GM06990 (cell line): ENCODE measurements at regions not wholly inside any gene's neighbourhood (a gene's known extent, or its start where the extent isn't known, plus 50 kb on each side); places are given as distances from the start of the nearest gene placed in this dataset.
"Not testable (repeated sequence)": the region's sequence is repeated elsewhere in the genome, so short reads cannot be mapped to it uniquely, and the experiment has no call there.

Experiments used
- DNase-seq: peaks from one replicate; pipeline ENCODE4 v3.0.0-alpha.2; 2011; ENCODE audit not compliant: insufficient read length; ENCODE audit errors: extremely low read depth
- H3K27me3 ChIP-seq: replicated peaks from 2 replicates; pipeline ENCODE4 v1.6.0; 2011; ENCODE audit warnings: low read length; ENCODE audit not compliant: control insufficient read depth, insufficient read depth
- H3K36me3 ChIP-seq: 2 replicates; pipeline ENCODE4 v1.5.1; 2011; ENCODE audit warnings: low read length; ENCODE audit not compliant: control insufficient read depth, insufficient read depth
- H3K4me3 ChIP-seq: replicated peaks from 2 replicates; pipeline ENCODE4 v1.5.1; 2011; ENCODE audit warnings: low read depth, mild to moderate bottlenecking, control low read depth, low read length
- TF ChIP-seq, protein P1 (sequence below): IDR thresholded peaks from 2 replicates; pipeline ENCODE4 v1.5.1; 2011; ENCODE audit warnings: low read length, control low read depth, mild to moderate bottlenecking, inconsistent platforms; ENCODE audit not compliant: insufficient read depth, poor library complexity, severe bottlenecking

DNA sequence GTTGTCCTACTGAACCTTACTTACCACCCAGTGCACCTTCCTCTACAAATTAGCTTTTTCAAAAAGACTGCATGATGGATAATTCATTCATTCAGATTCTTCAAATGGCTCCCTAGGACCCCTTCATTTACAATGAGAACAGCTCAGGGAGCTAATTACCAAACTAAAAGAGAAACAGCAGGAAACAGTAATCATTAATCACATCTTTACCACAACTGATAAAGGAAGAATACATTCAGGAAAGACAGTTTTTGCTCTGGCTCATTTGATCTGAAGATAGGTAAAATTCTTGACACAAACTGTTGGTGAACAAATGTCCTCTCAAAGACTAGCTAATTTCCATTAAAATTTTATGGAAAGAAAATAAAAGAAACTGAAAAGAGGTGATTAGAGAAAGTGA is 1652.7 kb upstream of the LRRTM3 start:
- H3K27me3 ChIP-seq: no peaks in the 10 kb centered on the region
- H3K4me3 ChIP-seq: no peak overlapping the region
- no peaks in the 10 kb centered on the region for H3K36me3 ChIP-seq
- TF ChIP-seq, protein P1, sequence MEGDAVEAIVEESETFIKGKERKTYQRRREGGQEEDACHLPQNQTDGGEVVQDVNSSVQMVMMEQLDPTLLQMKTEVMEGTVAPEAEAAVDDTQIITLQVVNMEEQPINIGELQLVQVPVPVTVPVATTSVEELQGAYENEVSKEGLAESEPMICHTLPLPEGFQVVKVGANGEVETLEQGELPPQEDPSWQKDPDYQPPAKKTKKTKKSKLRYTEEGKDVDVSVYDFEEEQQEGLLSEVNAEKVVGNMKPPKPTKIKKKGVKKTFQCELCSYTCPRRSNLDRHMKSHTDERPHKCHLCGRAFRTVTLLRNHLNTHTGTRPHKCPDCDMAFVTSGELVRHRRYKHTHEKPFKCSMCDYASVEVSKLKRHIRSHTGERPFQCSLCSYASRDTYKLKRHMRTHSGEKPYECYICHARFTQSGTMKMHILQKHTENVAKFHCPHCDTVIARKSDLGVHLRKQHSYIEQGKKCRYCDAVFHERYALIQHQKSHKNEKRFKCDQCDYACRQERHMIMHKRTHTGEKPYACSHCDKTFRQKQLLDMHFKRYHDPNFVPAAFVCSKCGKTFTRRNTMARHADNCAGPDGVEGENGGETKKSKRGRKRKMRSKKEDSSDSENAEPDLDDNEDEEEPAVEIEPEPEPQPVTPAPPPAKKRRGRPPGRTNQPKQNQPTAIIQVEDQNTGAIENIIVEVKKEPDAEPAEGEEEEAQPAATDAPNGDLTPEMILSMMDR: no peak
- DNase-seq: no peak

DNA sequence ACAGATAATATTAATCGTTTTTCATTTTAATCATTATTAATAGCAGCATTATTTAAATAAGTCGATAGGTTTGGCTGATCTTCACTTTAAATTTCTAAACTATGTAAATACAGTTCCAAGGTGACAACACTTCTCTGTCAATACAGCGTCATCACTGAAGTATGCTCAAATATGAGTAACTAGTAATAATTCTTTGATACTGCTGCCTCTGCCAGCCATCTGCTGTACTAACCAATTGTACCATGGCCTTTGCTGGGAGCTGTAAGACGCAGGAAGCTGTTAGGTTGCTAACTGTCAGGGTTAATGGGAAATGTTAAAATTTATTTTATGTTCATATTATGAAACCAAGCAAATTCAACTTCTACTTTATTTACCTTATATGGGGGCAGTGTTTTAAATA is 1650.5 kb upstream of the LRRTM3 start:
- Histone ChIP-seq H3K4me3 (no peak overlapping the region), H3K27me3 (no peaks in the 10 kb centered on the region), H3K36me3 (no peaks in the 10 kb centered on the region)
- DNase-seq: no peak
- TF ChIP-seq, protein P1: no peak

DNA sequence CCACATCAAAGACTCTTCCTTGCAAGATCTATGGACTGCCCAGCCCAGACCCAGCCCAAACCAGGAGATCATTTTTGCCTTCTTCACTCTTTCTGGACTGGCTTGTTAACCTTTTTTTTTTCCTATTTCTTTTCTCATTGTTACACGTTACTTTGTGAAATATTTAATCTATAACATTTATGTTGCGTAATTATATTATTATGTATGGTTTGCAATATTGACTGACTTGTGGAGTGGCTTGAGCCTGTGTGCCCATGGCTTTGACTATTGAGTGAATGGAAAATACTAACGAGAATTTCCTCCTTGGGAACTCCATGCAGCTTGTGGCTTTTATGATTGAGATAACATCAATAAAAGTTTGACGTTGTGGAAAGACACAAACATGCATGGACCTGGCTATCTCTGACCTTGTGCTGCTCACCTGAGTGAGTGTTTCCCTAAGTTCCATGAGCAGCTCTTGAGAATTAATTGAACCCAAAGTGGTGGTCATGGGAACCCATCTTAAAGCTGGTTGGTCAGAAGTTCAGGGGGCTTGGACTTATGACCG is 1641.3 kb upstream of the LRRTM3 start:
- no peak for DNase-seq
- TF ChIP-seq, protein P1: no peak
- Histone ChIP-seq H3K36me3 (no peaks in the 10 kb centered on the region), H3K27me3 (no peaks in the 10 kb centered on the region), H3K4me3 (no peak overlapping the region)

DNA sequence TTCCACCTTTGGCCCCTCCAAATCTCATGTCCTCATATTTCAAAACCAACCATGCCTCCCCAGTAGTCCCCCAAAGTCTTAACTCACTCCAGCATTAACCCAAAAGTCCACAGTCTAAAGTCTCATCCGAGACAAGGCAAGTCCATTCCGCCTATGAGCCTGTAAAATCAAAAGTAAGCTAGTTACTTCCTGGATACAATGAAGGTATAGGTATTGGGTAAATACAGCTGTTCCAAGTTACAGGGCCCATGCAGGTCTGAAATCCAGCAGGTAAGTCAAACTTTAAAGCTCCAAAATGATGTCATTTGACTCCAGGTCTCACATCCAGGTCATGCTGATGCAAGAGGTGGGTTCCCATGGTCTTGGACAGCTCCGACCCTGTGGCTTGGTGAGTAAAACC is 1640.1 kb upstream of the LRRTM3 start:
- H3K36me3 ChIP-seq, H3K4me3 ChIP-seq, H3K27me3 ChIP-seq, DNase-seq: not testable (repeated sequence)

DNA sequence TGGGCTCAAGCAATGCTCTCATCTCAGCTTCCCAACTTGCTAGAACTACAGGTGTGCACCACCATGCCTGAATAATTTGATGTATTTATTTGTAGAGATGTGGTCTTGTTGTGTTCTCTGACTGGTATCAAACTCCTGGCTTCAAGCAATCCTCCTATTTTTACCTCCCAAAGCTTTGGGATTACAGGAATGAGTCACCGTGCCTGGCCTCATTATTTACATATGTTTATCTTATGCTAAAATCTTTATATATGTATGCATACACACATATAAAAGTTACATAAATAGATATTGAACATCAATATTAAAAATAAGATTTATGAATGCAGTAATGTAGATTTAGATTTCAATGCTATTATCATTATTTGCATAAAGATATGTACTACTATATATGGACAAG is 1634.5 kb upstream of the LRRTM3 start:
- Histone ChIP-seq H3K36me3 (no peaks in the 10 kb centered on the region), H3K27me3 (no peaks in the 10 kb centered on the region), H3K4me3 (no peak overlapping the region)
- TF ChIP-seq, protein P1: no peak
- DNase-seq: no peak

DNA sequence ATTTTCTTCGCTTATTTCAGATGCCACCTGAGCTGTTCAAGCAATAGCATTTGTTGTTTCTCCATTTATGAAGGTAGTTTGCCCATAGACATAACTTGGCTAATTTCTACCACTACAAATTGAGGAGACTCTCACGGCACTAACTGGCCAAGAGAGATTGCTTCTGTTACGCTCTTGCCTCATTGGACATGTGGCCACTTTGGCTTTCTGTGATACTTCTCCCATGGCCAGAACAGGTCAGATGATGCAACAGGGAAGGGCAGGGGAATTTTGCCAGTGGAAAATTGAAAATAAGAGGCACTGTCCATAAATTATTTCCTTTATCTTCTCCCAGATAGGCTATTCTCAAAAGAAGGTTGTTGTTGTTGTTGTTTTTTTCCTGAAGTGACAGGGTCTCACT is 1633.3 kb upstream of the LRRTM3 start:
- H3K4me3 ChIP-seq: no peak overlapping the region
- no peak for DNase-seq
- no peaks in the 10 kb centered on the region for H3K36me3 ChIP-seq
- TF ChIP-seq, protein P1: no peak
- no peaks in the 10 kb centered on the region for H3K27me3 ChIP-seq
